GM21360 (cell line): ENCODE measurements at regions not wholly inside any gene's neighbourhood (a gene's known extent, or its start where the extent isn't known, plus 50 kb on each side); places are given as distances from the start of the nearest gene placed in this dataset.
"Not testable (repeated sequence)": the region's sequence is repeated elsewhere in the genome, so short reads cannot be mapped to it uniquely, and the experiment has no call there.

Experiments
- ATAC-seq: cut with Tn5 transposase; IDR thresholded peaks from one replicate; pipeline ENCODE4 v1.9.1; 2021; ENCODE audit warnings: mild to moderate bottlenecking, moderate library complexity; ENCODE audit not compliant: unreplicated experiment

DNA sequence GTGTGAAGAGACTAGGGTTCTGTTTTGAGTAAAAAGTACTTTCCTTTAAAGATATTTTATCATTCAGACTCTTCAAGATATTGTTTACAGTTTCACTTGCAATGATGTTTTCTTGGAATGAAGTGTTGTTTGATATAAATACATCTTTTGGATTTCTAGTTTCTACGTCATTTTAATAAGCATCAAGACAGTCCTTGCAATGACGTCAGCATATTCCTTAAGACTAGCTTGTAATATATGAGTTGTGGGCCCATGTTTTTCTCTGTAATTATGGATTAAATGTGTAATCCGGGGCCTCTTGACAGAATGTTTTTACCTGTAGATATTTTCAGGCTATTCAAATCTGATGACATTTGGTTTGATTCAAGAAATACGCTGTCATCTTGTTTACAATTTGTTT lies 66.1 kb downstream of the RBMX2 start:
- no peak for ATAC-seq

- no peak for ATAC-seq
Measured at GRCh38 chrX:130468395-130468923, 66.7 kb downstream of the RBMX2 start.

- no peak for ATAC-seq
Measured at GRCh38 chrX:130482871-130483270, 81.1 kb downstream of the RBMX2 start.

DNA sequence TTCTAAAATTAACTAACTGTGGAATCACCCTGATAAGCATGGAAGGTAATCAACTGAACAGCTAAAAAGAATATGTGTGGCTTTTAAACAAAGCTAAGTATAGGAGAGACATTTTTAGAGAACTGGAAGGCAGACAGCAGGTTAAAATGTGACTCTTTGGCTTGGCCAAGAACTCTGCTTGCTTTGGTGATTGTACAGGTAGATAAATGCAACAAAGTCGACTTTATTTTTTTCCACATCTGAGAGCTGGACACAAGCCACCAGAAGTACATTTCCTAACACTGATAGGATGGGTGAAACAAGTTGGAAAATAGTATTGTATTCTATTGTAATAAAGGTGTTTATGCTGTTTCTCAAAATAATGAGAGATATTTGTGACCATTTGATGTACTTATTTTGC lies 84.1 kb downstream of the RBMX2 start:
- no peak for ATAC-seq

DNA sequence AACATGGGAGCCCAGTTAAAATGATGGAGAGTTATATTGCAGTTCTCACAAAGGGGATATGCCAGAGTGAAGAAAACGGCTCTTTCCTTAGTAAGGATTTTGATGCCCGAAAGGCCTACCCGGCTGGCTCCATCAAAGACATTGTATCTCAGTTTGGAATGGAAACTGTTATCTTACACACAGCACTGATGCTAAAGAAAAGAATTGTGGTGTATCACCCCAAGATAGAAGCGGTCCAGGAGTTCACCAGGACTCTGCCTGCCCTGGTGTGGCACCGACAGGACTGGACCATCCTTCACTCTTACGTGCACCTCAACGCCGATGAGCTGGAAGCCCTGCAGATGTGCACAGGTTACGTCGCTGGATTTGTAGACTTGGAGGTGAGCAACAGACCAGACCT lies 93.7 kb downstream of the RBMX2 start:
- not testable (repeated sequence) for ATAC-seq

- no peak for ATAC-seq
Measured at GRCh38 chrX:130497531-130497930, 95.7 kb downstream of the RBMX2 start.

DNA sequence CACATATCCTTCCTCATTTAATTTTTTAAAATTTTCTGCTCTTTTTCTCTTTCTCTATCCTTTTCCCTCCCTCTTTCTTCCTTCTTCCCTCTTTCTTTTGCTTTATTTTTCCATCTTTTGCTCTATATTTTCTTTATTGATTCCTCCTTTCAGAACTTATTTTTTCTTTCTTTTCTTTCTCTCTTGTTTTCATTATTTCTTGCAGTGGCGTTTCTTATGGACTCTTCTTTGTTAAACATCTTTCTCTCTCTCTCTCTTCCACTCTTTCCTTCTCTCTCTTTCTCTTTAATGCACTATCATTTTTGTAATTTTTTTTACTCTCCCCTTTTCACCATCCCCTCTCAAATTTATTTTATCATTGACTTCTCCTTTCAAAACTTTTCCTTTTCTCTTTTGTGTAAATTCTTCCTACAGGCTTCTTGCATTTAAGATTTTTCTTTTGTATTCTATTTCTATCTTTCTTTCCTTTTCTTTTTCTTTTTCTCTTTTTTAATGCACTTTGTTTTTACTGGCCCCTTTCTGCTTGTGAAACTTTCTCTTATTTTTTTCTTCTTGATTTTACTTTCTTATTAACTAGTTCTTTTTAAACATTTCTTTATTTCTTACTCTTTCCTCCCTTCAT lies 97.0 kb downstream of the RBMX2 start:
- no peak for ATAC-seq

DNA sequence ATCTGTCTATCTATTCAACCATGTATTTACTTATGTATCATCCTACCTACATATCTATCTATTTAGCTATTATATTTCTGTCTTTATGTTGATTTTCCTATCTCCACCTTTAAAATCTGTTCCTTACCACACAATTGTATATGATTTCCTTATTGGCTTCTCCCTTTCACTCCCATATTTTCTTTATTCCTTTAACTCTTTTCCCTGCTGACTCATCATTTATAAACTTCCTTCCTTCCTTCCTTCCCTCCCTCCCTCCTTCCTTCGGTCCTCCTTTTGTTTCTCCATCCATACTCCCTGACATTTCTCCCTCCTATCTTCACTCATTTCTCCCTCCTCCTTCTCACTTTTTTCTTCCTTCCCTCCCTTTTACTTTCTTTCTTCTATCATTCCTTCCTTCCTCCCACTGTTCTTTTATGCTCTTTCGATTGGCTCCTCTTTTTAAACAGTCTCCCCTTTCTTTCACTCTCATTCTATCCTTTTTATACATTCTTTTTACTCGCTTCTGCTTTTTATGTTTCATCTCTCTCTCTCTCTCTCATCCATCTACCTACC lies 100.3 kb downstream of the RBMX2 start:
- no peak for ATAC-seq

DNA sequence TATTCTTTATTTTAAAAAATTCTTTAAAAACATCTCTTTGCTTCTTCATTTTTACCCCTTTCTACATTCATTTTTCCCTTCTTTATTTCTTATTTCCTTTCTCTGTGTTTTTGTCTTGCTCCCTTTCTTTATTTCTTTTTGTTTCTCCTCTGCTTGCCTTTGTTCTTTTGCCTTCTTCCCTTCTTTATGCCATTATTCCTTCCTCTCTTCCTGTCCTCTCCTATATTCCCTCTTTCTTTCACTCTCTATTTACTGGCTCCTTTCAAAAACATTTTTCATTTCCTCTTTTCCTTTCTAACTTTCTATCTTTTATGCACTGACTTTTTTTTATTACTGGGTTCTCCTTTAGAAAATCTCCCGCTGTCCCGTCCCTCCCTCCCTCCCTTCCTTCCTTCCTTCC lies 102.2 kb downstream of the RBMX2 start:
- no peak for ATAC-seq

- no peak for ATAC-seq
Measured at GRCh38 chrX:130507015-130507414, 105.2 kb downstream of the RBMX2 start.

DNA sequence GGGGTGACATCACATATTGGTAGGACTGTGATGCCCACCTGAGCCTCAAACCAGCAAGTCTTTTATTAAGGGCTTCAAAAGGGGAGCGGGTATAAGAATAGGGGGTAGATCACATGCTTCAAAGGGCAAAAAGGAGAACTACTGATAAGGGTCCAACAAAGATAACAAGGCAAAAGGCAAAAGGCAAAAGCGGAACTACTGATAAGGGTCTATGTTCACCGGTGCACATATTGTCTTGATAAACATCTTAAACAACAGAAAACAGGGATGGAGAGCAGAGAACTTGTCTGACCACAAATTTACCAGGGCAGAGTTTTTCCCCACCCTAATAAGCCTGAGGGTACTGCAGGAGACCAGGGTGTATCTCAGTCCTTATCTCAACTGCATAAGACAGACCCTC lies 110.7 kb downstream of the RBMX2 start:
- ATAC-seq: not testable (repeated sequence)

GRCh38 chrX:130516123-130516522 lies 114.3 kb downstream of the RBMX2 start:
- no peak for ATAC-seq

DNA sequence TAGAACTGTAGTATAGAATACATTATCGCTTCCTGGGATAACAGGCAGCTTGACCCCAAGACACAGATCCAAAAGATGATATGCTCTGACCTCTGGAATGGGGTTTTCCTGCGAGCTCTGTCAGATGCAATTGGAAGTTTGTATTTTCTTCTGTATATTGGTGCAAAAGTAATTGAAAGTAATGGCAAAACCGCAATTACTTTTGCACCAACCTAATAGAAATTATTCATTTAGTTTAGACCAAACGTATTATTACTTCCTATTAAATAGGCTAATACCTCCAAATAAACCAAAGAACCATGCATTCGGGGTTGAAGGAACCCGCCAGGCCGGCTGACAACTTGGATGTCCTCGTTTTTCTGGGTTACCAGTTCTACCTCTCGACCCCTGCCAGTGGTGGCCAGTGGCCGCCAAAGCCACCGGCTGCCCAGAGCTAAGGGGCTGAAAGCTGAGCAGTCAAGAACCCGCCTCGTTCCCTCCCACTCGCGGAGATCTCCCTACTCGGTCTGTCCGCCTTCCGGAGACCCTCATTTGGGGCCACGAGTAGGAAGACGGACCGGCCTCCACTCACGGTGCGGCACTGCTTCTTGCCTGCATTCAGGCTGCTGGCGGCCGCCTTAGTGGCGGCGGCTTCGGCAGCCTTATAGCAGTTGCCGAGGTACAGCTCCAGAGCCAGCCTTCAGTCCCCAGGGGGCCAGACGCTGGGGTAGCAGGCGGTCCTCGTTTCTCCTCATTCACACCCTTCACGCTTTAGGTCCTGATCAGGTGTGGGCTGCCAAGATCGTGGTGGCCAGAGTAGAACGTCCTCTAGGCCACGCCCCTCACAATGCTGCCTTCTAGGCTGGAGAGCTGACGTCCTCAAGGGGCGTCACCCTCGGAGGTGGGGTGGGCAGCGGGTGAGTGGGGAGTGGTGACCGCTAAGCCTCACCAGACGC lies 121.9 kb downstream of the RBMX2 start:
- no peak for ATAC-seq

DNA sequence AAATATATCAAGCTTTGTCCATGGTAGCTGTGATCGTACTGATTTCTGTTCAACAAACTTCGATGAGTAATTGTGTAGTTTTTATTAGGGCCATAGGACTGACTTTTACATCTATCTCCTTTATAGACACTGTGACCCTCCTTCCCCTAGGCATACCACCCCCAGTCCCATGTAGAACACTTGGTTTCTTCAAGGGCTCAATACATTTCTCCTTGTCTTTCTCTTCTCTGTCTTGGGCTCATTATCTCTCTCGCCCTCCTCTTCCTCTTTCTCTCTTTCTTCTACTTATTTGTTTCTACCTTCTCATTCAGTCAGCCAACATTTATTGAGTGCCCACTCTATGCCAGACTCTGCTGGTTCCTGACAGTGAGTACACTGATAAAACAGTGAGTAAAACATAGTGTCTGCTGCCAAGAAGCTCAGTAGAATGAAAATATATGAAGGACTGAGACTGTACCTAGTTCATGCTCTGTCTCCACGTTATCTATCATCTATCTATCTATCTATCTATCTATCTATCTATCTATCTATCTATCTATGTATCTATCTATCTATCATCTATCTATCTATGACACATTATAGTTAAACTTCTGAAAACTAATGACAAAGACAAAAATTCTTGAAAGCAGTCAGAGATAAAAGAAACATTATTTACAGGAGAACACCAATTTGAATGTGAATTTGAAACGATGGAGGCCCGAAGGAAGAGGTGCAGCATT lies 122.8 kb downstream of the RBMX2 start:
- no peak for ATAC-seq

- no peak for ATAC-seq
Measured at GRCh38 chrX:130529531-130529930, 127.7 kb downstream of the RBMX2 start.

- no peak for ATAC-seq
Measured at GRCh38 chrX:130531066-130531465, 129.3 kb downstream of the RBMX2 start.

DNA sequence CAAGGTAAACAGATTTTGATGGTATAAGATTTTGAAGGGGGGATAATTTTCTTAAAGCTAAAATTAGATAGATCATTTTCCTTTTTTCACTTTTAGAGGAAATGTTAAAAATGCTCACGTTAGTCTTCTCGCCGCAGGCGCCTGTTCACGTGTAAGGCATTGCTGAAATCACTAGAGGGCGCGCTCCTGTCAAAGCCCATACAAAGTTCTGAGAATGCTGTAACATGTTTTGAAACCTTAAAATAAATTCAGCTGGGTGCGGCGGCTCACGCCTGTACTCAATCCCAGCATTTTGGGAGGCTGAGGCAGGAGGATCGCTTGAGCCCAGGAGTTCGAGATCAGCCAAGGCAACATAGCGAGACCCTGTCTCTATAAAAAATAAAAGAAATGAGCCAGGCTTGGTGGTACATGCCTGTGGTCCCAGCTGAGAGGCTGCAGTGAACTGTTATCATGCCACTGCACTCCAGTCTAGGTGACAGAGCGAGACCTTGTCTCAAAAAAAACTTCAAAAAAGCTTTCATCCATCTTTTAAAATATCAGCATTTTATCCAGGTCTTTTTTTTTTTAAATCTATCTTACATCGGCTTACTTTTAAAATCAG lies 138.0 kb downstream of the RBMX2 start:
- peak; percentile 64 for ATAC-seq

DNA sequence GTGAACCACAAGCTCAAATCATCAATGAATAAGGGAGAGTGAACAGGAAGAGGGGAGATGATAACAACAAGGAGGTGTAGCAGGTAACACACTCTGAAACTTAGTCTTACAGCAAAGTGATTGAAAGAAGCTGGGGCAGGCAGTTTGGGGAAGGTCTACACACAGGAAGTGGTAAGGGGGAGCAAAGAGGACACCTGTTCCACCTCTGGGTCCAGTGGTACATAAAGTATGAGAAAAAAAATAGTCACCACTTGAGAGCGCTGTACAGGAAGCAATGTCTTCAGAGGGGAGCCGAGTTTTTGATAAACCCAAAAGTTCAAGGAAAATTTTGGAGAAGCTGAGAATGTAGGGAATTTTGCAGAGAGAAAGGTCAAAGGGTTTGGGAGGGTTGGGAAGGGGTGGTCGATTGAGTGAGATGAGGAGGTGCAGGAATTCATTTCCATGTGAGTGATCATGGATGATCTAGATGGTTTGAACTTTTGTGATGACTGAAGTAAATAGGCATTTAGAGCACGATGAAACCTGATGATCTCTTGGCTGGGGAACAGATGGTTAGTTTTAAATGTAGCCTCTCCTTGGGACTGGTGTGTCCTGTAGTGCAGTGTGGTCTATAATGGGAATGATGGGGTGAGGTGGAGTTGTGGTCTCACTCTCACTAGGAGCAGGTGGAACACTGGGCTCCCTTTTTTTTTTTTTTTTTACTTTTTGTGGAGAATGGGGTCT lies 142.0 kb downstream of the RBMX2 start:
- ATAC-seq: no peak

DNA sequence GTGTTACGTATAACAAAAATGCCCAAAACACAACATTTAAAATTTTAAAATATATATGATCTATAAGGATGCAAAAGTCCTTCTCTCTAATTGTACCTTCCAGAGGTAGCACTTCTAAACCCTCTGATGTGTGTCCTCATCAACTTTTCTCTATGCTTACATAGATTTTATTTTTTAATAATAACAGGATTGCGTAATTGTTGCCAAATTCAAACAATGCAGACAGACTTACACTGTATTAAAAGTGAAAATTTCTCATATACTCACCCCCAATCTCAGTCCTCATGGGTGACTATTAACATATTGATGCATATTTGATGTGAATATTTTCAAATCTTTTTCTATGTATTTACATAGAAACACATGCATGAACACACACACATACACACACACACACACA lies 144.0 kb downstream of the RBMX2 start:
- ATAC-seq: no peak

- ATAC-seq: not testable (repeated sequence)
Measured at GRCh38 chrX:130549382-130549781, 147.6 kb downstream of the RBMX2 start.
